Mammary epithelial cell (primary cell): ENCODE measurements at regions not wholly inside any gene's neighbourhood (a gene's known extent, or its start where the extent isn't known, plus 50 kb on each side); places are given as distances from the start of the nearest gene placed in this dataset.

Source experiments
- CTCF ChIP-seq, 2 donors: IDR thresholded peaks in 1 of 2; conservative IDR thresholded peaks in 1 of 2; 2 replicates each; pipeline ENCODE4 v1.5.1; 2011 to 2012; ENCODE audit warnings: inconsistent platforms in 2 of 2, low read length in 2 of 2, mild to moderate bottlenecking in 2 of 2, control low read depth in 1 of 2, low read depth in 1 of 2; ENCODE audit not compliant: insufficient read depth in 1 of 2; ENCODE audit errors: extremely low read depth in 1 of 2
- EZH2 ChIP-seq: IDR thresholded peaks from 2 replicates; pipeline ENCODE4 v1.6.1; 2012; ENCODE audit warnings: low read length, inconsistent platforms, borderline replicate concordance

GRCh38 chr10:113480081-113480360 lies 72.8 kb upstream of the HABP2 start:
- TF ChIP-seq CTCF (conservative IDR thresholded peaks at IDR 0.05 in 1 of 2, IDR thresholded peaks at IDR 0.05 in 1 of 2; ENCODE audit: extremely low read depth in 1 of 2, insufficient read depth in 1 of 2, low read depth in 1 of 2, low read length in 2 of 2) (no peak), EZH2 (no peak)
